Activated CD8-positive, alpha-beta T cell treated with anti-CD3 and anti-CD28 coated beads for 36 hours (primary cell): ENCODE measurements at regions not wholly inside any gene's neighbourhood (a gene's known extent, or its start where the extent isn't known, plus 50 kb on each side); places are given as distances from the start of the nearest gene placed in this dataset.

Experiments
- ATAC-seq: fragments of 200-7000 bp; cut with Tn5 transposase; one replicate; pipeline ENCODE4 v1.10.0; 2021; ENCODE audit warnings: mild to moderate bottlenecking, moderate library complexity
- CTCF ChIA-PET: fragments of 350-600 bp; sonication (Branson Sonifier 250); formaldehyde crosslinking; loops from one replicate; lab custom pipeline; 2021; ENCODE audit warnings: antibody characterized with exemption; lab: Charles Lee
- POLR2A ChIA-PET: fragments of 350-600 bp; sonication (Branson Sonifier 250); formaldehyde crosslinking; loops from one replicate; lab custom pipeline; 2021; ENCODE audit warnings: antibody characterized with exemption; lab: Charles Lee
- DNase-seq: peaks from one replicate; pipeline ENCODE4 v3.0.0-alpha.2; 2020
- H3K27ac Mint-ChIP-seq: one replicate; pipeline ENCODE4 v1.8.0; 2021; ENCODE audit warnings: mild to moderate bottlenecking, mixed read lengths
- H3K27me3 Mint-ChIP-seq: one replicate; pipeline ENCODE4 v1.8.0; 2021; ENCODE audit warnings: mixed read lengths
- H3K36me3 Mint-ChIP-seq: one replicate; pipeline ENCODE4 v1.8.0; 2021; ENCODE audit warnings: low read depth, mixed read lengths
- H3K4me1 Mint-ChIP-seq: one replicate; pipeline ENCODE4 v1.8.0; 2021; ENCODE audit warnings: low read depth, mixed read lengths
- H3K4me3 Mint-ChIP-seq: one replicate; pipeline ENCODE4 v1.8.0; 2021; ENCODE audit warnings: mild to moderate bottlenecking, moderate library complexity, mixed read lengths
- H3K9me3 Mint-ChIP-seq: one replicate; pipeline ENCODE4 v1.8.0; 2021; ENCODE audit warnings: mixed read lengths
- intact Hi-C: fragments of 100-400 bp; cut with micrococcal nuclease; formaldehyde crosslinking; loops from one replicate; pipeline ENCODE4 v1.10.0; 2022
- TF ChIP-seq, protein P1 (sequence below): fragments of 200-600 bp; IDR thresholded peaks from one replicate; pipeline ENCODE4 v1.8.0; 2022; ENCODE audit warnings: antibody characterized with exemption, mild to moderate bottlenecking

DNA sequence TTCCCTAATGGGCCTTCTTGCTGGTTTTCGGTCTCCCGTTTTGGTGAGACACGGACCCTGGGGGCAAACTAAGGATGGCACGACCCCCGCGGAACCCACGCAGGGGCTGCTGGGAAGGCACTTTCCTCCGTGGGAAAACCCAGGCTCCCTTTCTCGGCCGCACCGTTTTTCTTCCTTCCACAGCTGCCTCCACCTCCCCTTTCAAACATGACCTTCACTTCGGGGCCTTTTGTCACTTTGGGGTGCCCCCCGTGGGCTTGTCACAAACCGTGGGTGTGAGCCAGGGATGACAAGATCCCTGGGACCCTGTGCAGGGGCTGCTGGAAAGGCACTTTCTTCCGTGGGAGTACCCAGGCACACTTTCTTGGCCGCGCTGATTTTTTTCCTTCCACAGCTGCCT, 268.7 kb downstream of the ALG10 start:
- Mint-ChIP-seq H3K9me3 (peaks cover 18% of the 10 kb centered on the region), H3K27ac (no peak overlapping the region), H3K36me3 (peaks cover 2% of the 10 kb centered on the region), H3K4me1 (no peaks in the 10 kb centered on the region), H3K4me3 (no peak overlapping the region), H3K27me3 (no peaks in the 10 kb centered on the region)
- TF ChIP-seq, protein P1, sequence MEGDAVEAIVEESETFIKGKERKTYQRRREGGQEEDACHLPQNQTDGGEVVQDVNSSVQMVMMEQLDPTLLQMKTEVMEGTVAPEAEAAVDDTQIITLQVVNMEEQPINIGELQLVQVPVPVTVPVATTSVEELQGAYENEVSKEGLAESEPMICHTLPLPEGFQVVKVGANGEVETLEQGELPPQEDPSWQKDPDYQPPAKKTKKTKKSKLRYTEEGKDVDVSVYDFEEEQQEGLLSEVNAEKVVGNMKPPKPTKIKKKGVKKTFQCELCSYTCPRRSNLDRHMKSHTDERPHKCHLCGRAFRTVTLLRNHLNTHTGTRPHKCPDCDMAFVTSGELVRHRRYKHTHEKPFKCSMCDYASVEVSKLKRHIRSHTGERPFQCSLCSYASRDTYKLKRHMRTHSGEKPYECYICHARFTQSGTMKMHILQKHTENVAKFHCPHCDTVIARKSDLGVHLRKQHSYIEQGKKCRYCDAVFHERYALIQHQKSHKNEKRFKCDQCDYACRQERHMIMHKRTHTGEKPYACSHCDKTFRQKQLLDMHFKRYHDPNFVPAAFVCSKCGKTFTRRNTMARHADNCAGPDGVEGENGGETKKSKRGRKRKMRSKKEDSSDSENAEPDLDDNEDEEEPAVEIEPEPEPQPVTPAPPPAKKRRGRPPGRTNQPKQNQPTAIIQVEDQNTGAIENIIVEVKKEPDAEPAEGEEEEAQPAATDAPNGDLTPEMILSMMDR = no peak
- intact Hi-C loops = no loop called here
- ChIA-PET POLR2A (no interaction called here), CTCF (no interaction called here)
- no peak for ATAC-seq
- no peak for DNase-seq

DNA sequence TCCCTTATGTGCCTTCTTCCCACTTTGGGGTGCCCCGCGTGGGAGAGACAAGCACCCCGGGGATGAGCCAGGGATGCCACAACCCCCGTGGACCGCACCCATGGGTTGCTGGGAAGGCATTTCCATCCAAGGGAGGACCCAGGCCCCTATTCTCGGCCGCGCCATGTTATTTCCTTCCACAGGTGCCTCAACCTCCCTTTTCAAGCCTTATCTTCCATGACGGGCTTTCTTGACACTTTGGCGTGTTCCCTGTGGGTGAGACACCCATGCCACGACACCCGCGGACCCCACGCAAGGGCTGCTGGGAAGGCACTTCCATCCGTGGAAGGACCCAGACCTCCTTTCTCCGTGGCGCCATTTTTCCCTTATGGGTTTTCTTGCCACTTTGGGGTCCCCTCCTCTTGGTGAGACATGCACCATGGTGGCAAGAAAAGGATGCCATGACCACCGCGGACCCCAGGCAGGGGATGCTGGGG, 269.2 kb downstream of the ALG10 start:
- TF ChIP-seq, protein P1 = no peak
- Mint-ChIP-seq H3K36me3 (peaks cover 2% of the 10 kb centered on the region), H3K4me1 (no peaks in the 10 kb centered on the region), H3K9me3 (peaks cover 18% of the 10 kb centered on the region), H3K27me3 (no peaks in the 10 kb centered on the region), H3K4me3 (no peak overlapping the region), H3K27ac (no peak overlapping the region)
- DNase-seq (no peak), ATAC-seq (no peak)
- POLR2A ChIA-PET = no interaction called here
- intact Hi-C loops = no loop called here
- CTCF ChIA-PET = no interaction called here

DNA sequence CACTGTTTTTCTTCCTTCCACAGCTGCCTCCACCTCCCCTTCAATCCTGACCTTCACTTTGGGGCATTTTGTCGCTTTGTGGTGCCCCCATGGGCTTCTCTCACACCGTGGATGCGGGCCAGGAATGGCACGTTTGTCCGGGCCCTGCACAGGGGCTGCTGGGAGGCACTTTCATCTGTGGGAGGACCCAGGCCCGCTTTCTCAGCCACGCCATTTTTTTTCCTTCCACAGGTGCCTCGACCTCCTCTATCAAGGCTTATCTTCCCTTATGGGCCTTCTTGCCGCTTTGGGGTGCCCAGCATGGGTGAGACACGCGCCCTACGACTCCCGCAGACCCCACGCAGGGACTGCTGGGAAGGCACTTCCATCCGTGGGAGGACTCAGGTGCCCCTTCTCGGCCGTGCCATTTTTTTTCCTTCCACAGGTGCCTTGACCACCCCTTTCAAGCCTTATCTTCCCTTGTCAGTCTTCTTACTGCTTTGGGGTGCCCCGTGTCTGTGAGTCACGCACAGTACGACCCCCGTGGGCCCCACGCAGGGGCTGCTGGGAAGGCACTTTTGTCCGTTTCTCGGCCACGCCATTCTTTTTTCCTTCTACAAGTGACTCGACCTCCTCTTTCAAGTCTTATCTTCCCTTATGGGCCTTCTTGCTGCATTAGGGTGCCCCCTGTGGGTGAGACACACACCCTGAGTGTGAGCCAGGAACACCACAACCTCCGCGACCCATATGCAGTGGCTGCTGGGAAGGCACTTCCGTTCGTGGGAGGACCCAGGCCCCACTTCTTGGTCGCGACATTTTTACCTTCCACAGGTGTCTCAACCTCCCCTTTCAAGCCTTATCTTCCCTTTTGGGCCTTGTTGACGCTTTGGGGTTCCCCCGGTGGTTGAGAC, 270.7 kb downstream of the ALG10 start:
- Mint-ChIP-seq H3K27me3 (no peaks in the 10 kb centered on the region), H3K4me3 (no peak overlapping the region), H3K4me1 (no peaks in the 10 kb centered on the region), H3K27ac (no peak overlapping the region), H3K36me3 (peaks cover 2% of the 10 kb centered on the region), H3K9me3 (peaks cover 15% of the 10 kb centered on the region)
- peak; percentile 11 for DNase-seq
- TF ChIP-seq, protein P1 = no peak
- ChIA-PET POLR2A (no interaction called here), CTCF (no interaction called here)
- intact Hi-C loops = no loop called here
- no peak for ATAC-seq

DNA sequence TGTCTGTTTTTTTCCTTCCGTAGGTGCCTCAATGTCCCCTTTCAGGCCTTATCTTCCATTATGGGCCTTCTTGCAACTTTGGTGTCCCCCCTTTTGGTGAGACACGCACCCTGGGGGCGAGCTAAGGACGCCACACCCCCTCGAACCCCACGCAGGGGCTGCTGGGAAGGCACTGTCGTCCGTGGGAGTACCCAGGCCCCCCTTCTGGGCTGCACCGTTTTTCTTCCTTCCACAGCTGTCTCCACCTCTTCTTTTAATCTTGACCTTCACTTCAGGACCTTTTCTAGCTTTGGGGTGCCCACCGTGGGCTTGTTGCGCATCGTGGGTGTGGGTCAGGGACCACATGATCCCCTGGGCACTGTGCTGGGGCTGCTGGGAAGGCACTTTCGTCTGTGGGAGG, 271.8 kb downstream of the ALG10 start:
- ATAC-seq = no peak
- peaks cover 22% of the 10 kb centered on the region for H3K9me3 Mint-ChIP-seq
- H3K4me3 Mint-ChIP-seq = no peak overlapping the region
- H3K27ac Mint-ChIP-seq = no peak overlapping the region
- H3K36me3 Mint-ChIP-seq = peaks cover 2% of the 10 kb centered on the region
- POLR2A ChIA-PET = no interaction called here
- intact Hi-C loops = no loop called here
- CTCF ChIA-PET = no interaction called here
- no peak for DNase-seq
- TF ChIP-seq, protein P1 = no peak
- no peaks in the 10 kb centered on the region for H3K4me1 Mint-ChIP-seq
- H3K27me3 Mint-ChIP-seq = no peaks in the 10 kb centered on the region

DNA sequence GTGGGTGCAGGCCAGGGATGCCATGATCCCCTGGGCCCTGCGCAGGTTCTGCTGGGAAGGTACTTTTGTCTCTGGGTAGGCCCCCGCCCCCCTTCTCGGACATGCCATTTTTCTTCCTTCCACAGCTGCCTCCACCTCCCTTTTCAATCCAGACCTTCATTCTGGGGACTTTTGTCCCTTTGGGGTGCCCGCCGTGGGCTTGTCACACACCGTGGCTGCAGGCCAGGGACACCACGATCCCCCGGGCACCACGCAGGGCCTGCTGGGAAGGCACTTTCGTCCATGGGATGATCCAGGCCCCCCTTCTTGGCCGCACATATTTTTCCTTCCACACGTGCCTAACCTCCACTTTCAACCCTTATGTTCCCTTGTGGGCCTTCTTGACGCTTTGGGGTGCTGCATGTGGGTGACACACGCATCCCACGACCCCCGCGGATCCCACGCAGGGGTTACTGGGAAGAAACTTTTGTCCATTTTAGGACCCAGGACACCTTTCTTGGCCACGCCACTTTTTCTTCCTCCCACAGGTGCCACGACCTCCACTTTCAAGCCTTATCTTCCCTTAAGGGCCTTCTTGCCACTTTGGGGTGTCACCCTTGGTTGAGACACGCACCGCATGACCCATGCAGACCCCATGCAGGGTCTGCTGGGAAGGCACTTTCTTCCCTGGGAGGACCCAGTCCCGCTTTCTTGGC, 272.5 kb downstream of the ALG10 start:
- POLR2A ChIA-PET = no interaction called here
- DNase-seq (no peak), ATAC-seq (no peak)
- Mint-ChIP-seq H3K27ac (no peak overlapping the region), H3K4me1 (no peaks in the 10 kb centered on the region), H3K36me3 (peaks cover 2% of the 10 kb centered on the region), H3K9me3 (peaks cover 29% of the 10 kb centered on the region), H3K4me3 (no peak overlapping the region), H3K27me3 (no peaks in the 10 kb centered on the region)
- CTCF ChIA-PET = no interaction called here
- TF ChIP-seq, protein P1 = no peak
- intact Hi-C loops = no loop called here
